Amniotic epithelial cell (primary cell): ENCODE measurements at regions not wholly inside any gene's neighbourhood (a gene's known extent, or its start where the extent isn't known, plus 50 kb on each side); places are given as distances from the start of the nearest gene placed in this dataset.
"Not testable (repeated sequence)": the region's sequence is repeated elsewhere in the genome, so short reads cannot be mapped to it uniquely, and the experiment has no call there.

Experiments
- DNase-seq: peaks from one replicate; pipeline ENCODE4 v3.0.0-alpha.2; 2010; ENCODE audit warnings: low read depth

- no peak for DNase-seq
These were observed 145.3 kb upstream of the SLC35G4 start for GRCh38 chr18:11464129-11464528.

DNA sequence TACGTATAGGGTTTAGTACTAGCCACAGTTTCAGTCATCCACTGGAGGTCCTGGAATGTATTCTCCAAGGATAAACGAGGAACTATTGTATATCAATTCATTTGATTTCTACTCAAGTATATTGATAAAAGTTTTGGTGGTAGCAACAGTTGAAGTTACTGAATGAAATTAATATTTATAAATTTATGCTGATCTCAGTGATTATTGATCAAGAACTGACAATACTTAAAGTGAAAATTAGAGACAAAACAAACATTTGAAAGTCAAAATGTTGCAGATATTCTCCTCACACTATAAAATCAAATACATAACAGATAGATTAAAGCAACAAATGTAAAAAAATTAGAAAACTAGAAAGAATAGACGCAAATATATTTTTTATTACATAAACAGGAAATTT, 150.9 kb upstream of the SLC35G4 start:
- DNase-seq: no peak

GRCh38 chr18:11457853-11458252, 151.5 kb upstream of the SLC35G4 start:
- not testable (repeated sequence) for DNase-seq

DNA sequence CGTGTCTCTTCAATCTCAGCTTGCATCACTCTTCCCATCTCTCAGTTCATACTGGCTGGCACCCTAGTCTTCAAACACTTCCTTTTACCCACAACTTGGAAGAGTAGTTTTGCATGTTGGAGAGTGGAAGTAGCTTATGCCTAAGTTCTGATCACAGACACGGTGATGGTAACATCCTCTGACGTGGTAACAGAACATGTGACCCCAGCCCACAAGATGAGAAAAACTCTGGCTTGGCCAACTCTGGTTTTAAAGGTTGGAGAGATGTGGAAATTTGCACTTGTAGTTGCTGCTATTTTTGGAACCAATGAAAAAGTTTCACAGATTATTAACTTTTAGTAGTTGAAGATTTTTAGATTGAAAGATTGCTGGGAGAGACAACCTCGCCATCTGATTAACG, 155.4 kb upstream of the SLC35G4 start:
- DNase-seq: no peak

DNA sequence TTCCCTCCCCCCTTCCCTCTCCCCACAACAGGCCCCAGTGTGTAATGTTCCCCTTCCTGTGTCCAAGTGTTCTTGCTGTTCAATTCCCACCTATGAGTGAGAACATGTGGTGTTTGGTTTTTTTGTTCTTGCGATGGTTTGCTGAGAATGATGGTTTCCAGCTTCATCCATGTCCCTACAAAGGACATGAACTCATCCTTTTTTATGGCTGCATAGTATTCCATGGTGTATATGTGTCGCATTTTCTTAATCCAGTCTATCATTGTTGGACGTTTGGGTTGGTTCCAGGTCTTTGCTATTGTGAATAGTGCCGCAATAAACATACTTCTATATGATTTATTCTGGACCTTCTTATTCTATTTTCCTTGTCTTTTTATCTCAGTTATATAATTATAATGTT, 165.2 kb upstream of the SLC35G4 start:
- DNase-seq: not testable (repeated sequence)

GRCh38 chr18:11437046-11437445, 172.3 kb upstream of the SLC35G4 start:
- DNase-seq: no peak

- no peak for DNase-seq
These were observed 177.0 kb upstream of the SLC35G4 start for GRCh38 chr18:11432360-11432811.

- no peak for DNase-seq
These were observed 179.5 kb upstream of the SLC35G4 start for GRCh38 chr18:11429876-11430275.

GRCh38 chr18:11425211-11425610, 184.2 kb upstream of the SLC35G4 start:
- DNase-seq: no peak

DNA sequence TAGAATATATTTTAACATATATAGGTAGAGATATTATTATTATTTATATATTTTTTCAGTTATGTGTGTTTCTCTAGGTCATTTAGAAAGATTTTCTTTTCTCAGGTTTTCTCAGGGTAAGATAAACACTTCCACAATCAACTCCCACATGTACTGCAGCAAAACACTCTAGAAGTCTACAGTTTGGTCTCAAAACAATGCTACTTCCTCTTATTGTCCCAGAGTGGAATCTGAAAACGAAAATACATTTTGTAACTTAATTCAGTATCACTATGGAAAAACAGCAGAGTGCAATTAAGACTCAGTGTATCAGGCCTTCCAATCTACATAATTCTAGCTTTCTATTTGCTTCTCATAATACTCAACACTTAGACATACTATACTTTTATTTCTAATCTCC, 190.1 kb upstream of the SLC35G4 start:
- no peak for DNase-seq

DNA sequence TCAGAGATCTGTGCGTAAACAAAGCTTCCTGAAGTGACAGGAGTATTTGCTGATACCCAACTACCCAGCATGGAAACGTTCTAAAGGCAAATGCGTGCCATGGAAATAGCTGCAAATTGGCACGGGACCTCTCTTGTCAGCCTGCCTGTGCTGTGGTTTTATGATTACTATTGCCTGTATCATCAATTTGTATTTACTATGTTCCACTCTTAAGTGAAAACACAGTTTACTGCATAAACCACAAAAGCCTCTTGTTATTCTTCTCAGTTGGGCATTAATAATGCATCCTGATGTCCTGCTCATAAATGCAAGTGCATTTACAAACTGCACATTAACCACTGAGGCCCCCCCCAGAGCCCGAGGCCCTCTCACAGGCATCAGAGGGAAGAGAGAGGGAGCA, 196.6 kb upstream of the SLC35G4 start:
- DNase-seq: no peak

- DNase-seq: no peak
These were observed 198.3 kb upstream of the SLC35G4 start for GRCh38 chr18:11411048-11411447.

GRCh38 chr18:11408555-11409065, 200.8 kb upstream of the SLC35G4 start:
- DNase-seq: no peak

DNA sequence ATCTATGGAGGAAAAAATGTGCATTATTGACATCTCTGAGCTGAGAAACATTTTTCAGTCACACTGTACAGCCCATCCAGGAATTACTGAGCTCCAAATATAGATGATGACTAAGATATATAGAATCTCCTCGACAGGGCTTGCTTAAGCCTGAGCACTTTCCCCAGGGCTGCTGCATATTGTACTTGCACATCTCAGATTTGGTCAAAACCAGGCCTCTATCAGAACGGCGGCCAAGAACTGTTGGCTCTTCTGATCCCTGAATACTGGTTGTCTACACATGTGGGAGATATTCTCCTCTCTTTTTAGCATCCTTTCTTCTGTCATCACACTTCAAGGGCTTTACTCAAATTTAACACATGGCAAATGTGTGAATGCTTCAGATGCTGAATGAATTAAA, 201.5 kb upstream of the SLC35G4 start:
- peak; percentile 9 for DNase-seq

DNA sequence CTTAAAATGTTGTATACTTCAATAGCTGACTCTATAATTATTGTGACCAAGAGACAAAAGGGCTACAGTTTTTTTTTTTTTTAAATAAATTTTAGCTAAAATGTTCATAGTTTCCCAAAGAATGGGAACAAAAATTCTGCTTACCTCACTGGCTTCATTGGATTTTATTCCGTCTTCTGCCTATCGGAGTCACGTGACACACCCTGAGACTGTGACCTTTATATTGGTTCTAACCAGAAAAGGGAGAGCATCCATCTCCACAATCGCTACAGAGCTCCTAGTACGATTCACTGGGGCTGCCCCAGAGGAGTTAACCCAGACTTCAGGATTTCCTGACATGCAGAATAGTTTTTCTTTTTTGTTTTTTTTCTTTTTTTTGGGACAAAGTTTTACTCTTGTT, 203.6 kb upstream of the SLC35G4 start:
- DNase-seq: no peak

- DNase-seq: no peak
These were observed 208.7 kb upstream of the SLC35G4 start for GRCh38 chr18:11400703-11401102.

GRCh38 chr18:11398625-11399024, 210.8 kb upstream of the SLC35G4 start:
- DNase-seq: peak; percentile 7

DNA sequence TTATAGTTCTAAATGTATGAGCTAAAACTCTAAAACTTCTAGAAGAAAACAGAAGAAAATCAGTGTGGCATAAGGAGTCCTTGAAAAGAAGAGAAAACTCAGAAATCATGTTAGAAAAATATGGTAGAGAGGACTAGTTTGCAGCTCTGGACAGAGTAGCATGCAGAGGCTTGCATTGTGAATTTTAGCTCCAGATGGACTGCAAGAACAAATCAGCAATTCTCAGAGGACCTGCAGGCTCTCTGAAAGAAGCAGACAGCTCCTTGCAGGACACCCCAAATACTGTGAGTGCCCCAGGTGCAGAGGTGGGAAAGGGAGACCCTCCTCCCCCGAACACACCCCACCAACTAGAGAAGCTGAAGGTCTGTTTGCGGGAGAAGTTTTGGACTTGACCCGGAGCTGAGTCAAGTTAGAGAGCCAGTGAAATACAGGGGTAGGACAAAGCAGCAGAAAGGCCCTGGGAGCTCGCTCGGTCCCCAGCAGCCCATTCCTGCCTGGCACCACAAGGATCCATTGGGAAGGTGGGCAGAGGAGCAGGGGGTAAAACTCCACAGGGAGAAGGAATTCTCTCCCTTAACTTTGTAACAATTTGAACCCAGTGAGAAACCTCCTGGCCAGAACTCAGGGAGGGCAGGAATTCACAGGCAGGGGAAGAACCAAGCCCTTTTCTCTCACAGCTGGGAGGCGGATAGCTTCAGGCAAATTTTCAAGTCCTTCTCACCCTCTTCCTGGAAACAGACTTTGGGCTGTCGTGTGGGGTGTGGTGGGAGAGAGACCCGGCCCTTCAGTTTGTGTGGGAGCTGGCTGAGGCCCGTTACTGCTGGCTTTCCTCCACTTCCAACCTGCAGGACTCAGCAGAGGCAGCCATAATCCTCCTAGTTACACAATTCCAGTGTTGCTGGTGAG, 216.2 kb upstream of the SLC35G4 start:
- DNase-seq: peak; percentile 11

- DNase-seq: no peak
These were observed 217.1 kb upstream of the SLC35G4 start for GRCh38 chr18:11392292-11392691.

GRCh38 chr18:11391661-11392060, 217.7 kb upstream of the SLC35G4 start:
- DNase-seq: no peak

DNA sequence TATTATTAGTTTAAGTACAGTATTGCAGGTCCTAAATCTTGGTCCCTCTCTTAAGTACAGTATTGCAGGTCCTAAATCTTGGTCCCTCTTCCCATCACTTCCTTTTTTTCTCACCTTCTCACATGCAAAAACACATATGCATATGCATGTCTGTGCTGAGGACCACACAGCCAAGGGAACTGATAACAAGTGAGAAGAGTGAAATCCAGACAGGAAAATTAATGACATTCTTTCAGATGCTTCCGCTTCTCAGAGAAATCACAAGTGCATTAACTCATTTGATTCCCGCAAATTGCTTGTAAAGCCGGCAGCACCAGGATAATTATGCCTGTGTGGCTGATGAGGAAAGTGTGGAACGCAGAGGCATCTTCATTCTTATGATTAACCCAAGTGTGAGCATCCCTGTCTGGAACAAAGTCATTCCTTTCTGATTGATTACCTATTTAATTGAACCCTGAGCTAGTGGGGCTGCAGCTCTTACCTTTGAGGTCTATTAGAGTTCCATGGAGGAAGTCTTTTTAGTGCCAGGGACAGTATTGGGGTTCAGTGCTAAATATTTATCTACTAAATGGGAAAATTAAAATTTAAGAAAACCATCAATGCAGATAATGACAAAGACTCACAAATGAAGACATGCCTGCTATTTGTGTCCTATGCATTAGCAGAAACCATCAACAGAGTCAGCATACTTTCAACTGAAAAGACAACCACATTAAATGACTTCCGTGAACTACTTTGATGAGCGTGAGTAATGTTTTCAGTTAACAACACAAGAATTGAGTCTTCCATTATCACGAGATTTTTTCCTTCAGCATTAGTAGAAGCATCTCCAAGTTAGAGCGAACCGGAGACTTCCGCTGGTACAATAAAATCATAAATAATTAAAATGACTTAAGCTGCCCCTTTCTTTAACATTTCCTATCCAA, 220.4 kb upstream of the SLC35G4 start:
- no peak for DNase-seq

- DNase-seq: peak; percentile 4
These were observed 221.5 kb upstream of the SLC35G4 start for GRCh38 chr18:11387880-11388279.

GRCh38 chr18:11383381-11383780, 226.0 kb upstream of the SLC35G4 start:
- DNase-seq: no peak
